PC-3 (cell line): ENCODE measurements at regions not wholly inside any gene's neighbourhood (a gene's known extent, or its start where the extent isn't known, plus 50 kb on each side); places are given as distances from the start of the nearest gene placed in this dataset.

ENCODE experiments used
- ATAC-seq: fragments of 200-7000 bp; cut with Tn5 transposase; 2 replicates; pipeline ENCODE4 v1.9.1; 2020; ENCODE audit warnings: mild to moderate bottlenecking, moderate library complexity
- BruUV-seq: library from RNA; stranded (reverse); fragments of 400-500 nt; replicated peaks from 2 replicates; lab custom pipeline; 2021; lab: Mats Ljungman, UMichigan
- CTCF ChIA-PET: fragments of 300-600 bp; sonication (Branson Sonifier 250); formaldehyde crosslinking; loops from one replicate; lab custom pipeline; 2022; ENCODE audit warnings: antibody characterized with exemption; lab: Charles Lee
- POLR2A ChIA-PET: fragments of 300-600 bp; sonication (Branson Sonifier 250); formaldehyde crosslinking; loops from one replicate; lab custom pipeline; 2022; ENCODE audit warnings: antibody characterized with exemption; ENCODE audit not compliant: unreplicated experiment; lab: Charles Lee
- DNase-seq: peaks from one replicate; pipeline ENCODE4 v3.0.0-alpha.2; 2015
- H2AFZ ChIP-seq: fragments of 300-600 bp; sonication (generic); 2 replicates; pipeline ENCODE4 v1.6.0; 2016; ENCODE audit warnings: antibody characterized with exemption, low read length
- H3F3A ChIP-seq: fragments of 300-600 bp; sonication (generic); one replicate; pipeline ENCODE4 v1.6.0; 2017; ENCODE audit warnings: antibody characterized with exemption, low read length, control low read depth, mild to moderate bottlenecking; ENCODE audit not compliant: unreplicated experiment
- H3K27ac ChIP-seq: fragments of 300-600 bp; sonication (generic); 2 replicates; pipeline ENCODE4 v1.5.1; 2016; ENCODE audit warnings: mild to moderate bottlenecking, low read length
- H3K27me3 ChIP-seq: fragments of 300-600 bp; sonication (generic); 2 replicates; pipeline ENCODE4 v1.6.1; 2016; ENCODE audit warnings: low read length, mixed read lengths
- H3K36me3 ChIP-seq: fragments of 300-600 bp; sonication (generic); 2 replicates; pipeline ENCODE4 v1.6.1; 2016; ENCODE audit warnings: low read depth, mixed run types, low read length, mixed read lengths
- H3K4me1 ChIP-seq: fragments of 300-600 bp; sonication (generic); 2 replicates; pipeline ENCODE4 v1.5.1; 2016; ENCODE audit warnings: low read length; ENCODE audit not compliant: insufficient read depth
- H3K4me2 ChIP-seq: fragments of 300-600 bp; sonication (generic); 2 replicates; pipeline ENCODE4 v1.6.0; 2016; ENCODE audit warnings: low read length
- H3K4me3 ChIP-seq: fragments of 300-600 bp; sonication (generic); 2 replicates; pipeline ENCODE4 v1.5.1; 2016; ENCODE audit warnings: mild to moderate bottlenecking, low read length, mixed read lengths
- H3K79me2 ChIP-seq: fragments of 300-600 bp; sonication (generic); 2 replicates; pipeline ENCODE4 v1.6.1; 2017; ENCODE audit warnings: low read length, mixed read lengths
- H3K9ac ChIP-seq: fragments of 300-600 bp; sonication (generic); 2 replicates; pipeline ENCODE4 v1.6.0; 2016; ENCODE audit warnings: mild to moderate bottlenecking, low read length
- H3K9me2 ChIP-seq: fragments of 300-600 bp; sonication (generic); replicated peaks from 2 replicates; pipeline ENCODE4 v1.6.1; 2016; ENCODE audit warnings: mixed run types, low read length, mixed read lengths
- H3K9me3 ChIP-seq: fragments of 300-600 bp; sonication (generic); 2 replicates; pipeline ENCODE4 v1.6.1; 2016; ENCODE audit warnings: low read length, mixed read lengths
- H4K20me1 ChIP-seq: fragments of 300-600 bp; sonication (generic); 2 replicates; pipeline ENCODE4 v1.6.1; 2016; ENCODE audit warnings: low read length, mixed read lengths
- CTCF ChIP-seq: fragments of 300-600 bp; sonication (generic); conservative IDR thresholded peaks from 2 replicates; pipeline ENCODE4 v1.5.1; 2017; ENCODE audit warnings: antibody characterized with exemption, low read depth, mild to moderate bottlenecking, low read length
- EZH2 ChIP-seq: fragments of 300-600 bp; sonication (generic); IDR thresholded peaks from one replicate; pipeline ENCODE4 v1.6.1; 2017; ENCODE audit warnings: antibody characterized with exemption, mild to moderate bottlenecking, low read length; ENCODE audit not compliant: unreplicated experiment
- EZH2phosphoT487 ChIP-seq: fragments of 300-600 bp; sonication (generic); IDR thresholded peaks from 2 replicates; pipeline ENCODE4 v1.6.1; 2018; ENCODE audit warnings: mild to moderate bottlenecking, antibody characterized with exemption, low read length, borderline replicate concordance
- intact Hi-C: fragments of 100-400 bp; cut with micrococcal nuclease; formaldehyde crosslinking; loops from 2 replicates; pipeline ENCODE4 v1.9.0; 2023

GRCh38 chr4:66842724-66843088, 702.6 kb downstream of the CENPC start:
- H3K9me3 ChIP-seq: no peaks in the 10 kb centered on the region
- ChIA-PET CTCF (no interaction called here), POLR2A (no interaction called here)
- no peak overlapping the region for H2AFZ ChIP-seq
- H3K4me1 ChIP-seq: no peaks in the 10 kb centered on the region
- no peak for TF ChIP-seq EZH2
- no peak for TF ChIP-seq EZH2phosphoT487
- no peak for TF ChIP-seq CTCF
- no peak overlapping the region for H3K9ac ChIP-seq
- H3K9me2 ChIP-seq: no peaks in the 10 kb centered on the region
- no peaks in the 10 kb centered on the region for H3K27me3 ChIP-seq
- no TSS peak for BruUV-seq
- H3K4me3 ChIP-seq: no peak overlapping the region
- no peak for DNase-seq
- ATAC-seq: no peak
- H3K4me2 ChIP-seq: no peak overlapping the region
- H3K79me2 ChIP-seq: no peaks in the 10 kb centered on the region
- H3K27ac ChIP-seq: no peak overlapping the region
- intact Hi-C loops: no loop called here
- H3K36me3 ChIP-seq: no peaks in the 10 kb centered on the region
- no peaks in the 10 kb centered on the region for H3F3A ChIP-seq
- H4K20me1 ChIP-seq: no peaks in the 10 kb centered on the region

GRCh38 chr4:66842026-66842723, 703.1 kb downstream of the CENPC start:
- Histone ChIP-seq H3K4me1 (no peaks in the 10 kb centered on the region), H3K36me3 (no peaks in the 10 kb centered on the region), H3K79me2 (no peaks in the 10 kb centered on the region), H3K27ac (no peak overlapping the region), H3K9ac (no peak overlapping the region), H2AFZ (no peak overlapping the region), H3K27me3 (no peaks in the 10 kb centered on the region), H3K4me3 (no peak overlapping the region), H3K9me3 (no peaks in the 10 kb centered on the region), H3F3A (no peaks in the 10 kb centered on the region), H4K20me1 (no peaks in the 10 kb centered on the region), H3K9me2 (0 out of 2 replicates have a peak, but pooled peaks cover 3% of the 10 kb centered on the region), H3K4me2 (no peak overlapping the region)
- DNase-seq (no peak), ATAC-seq (no peak)
- ChIA-PET POLR2A (no interaction called here), CTCF (no interaction called here)
- intact Hi-C loops: no loop called here
- no TSS peak for BruUV-seq
- TF ChIP-seq EZH2 (no peak), EZH2phosphoT487 (no peak), CTCF (no peak)

GRCh38 chr4:66840178-66840577, 705.1 kb downstream of the CENPC start:
- intact Hi-C loops: no loop called here
- no TSS peak for BruUV-seq

More at GRCh38 chr4:66840178-66840577, 705.1 kb downstream of the CENPC start:
- Histone ChIP-seq H3K9ac (no peak overlapping the region), H3K9me3 (no peaks in the 10 kb centered on the region), H3K79me2 (no peaks in the 10 kb centered on the region), H3K4me1 (no peaks in the 10 kb centered on the region), H4K20me1 (no peaks in the 10 kb centered on the region), H3K9me2 (0 out of 2 replicates have a peak, but pooled peaks cover 3% of the 10 kb centered on the region), H3K36me3 (no peaks in the 10 kb centered on the region), H3F3A (no peaks in the 10 kb centered on the region), H3K4me2 (no peak overlapping the region), H3K27me3 (no peaks in the 10 kb centered on the region), H3K27ac (no peak overlapping the region), H3K4me3 (no peak overlapping the region), H2AFZ (no peak overlapping the region)
- ATAC-seq (no peak), DNase-seq (no peak)
- no peak for TF ChIP-seq EZH2
- no peak for TF ChIP-seq CTCF
- no peak for TF ChIP-seq EZH2phosphoT487
- ChIA-PET CTCF (no interaction called here), POLR2A (no interaction called here)
